B cell (primary cell): ENCODE measurements at regions not wholly inside any gene's neighbourhood (a gene's known extent, or its start where the extent isn't known, plus 50 kb on each side); places are given as distances from the start of the nearest gene placed in this dataset.

Source experiments
- EZH2 ChIP-seq: IDR thresholded peaks from 2 replicates; pipeline ENCODE4 v1.6.1; 2012; ENCODE audit warnings: borderline replicate concordance, low read depth, mild to moderate bottlenecking, moderate library complexity, low read length; ENCODE audit not compliant: insufficient read depth, poor library complexity, severe bottlenecking
- TF ChIP-seq, protein P1 (sequence below): fragments of 200-600 bp; IDR thresholded peaks from one replicate; pipeline ENCODE4 v1.8.0; 2022; ENCODE audit warnings: antibody characterized with exemption, mild to moderate bottlenecking

DNA sequence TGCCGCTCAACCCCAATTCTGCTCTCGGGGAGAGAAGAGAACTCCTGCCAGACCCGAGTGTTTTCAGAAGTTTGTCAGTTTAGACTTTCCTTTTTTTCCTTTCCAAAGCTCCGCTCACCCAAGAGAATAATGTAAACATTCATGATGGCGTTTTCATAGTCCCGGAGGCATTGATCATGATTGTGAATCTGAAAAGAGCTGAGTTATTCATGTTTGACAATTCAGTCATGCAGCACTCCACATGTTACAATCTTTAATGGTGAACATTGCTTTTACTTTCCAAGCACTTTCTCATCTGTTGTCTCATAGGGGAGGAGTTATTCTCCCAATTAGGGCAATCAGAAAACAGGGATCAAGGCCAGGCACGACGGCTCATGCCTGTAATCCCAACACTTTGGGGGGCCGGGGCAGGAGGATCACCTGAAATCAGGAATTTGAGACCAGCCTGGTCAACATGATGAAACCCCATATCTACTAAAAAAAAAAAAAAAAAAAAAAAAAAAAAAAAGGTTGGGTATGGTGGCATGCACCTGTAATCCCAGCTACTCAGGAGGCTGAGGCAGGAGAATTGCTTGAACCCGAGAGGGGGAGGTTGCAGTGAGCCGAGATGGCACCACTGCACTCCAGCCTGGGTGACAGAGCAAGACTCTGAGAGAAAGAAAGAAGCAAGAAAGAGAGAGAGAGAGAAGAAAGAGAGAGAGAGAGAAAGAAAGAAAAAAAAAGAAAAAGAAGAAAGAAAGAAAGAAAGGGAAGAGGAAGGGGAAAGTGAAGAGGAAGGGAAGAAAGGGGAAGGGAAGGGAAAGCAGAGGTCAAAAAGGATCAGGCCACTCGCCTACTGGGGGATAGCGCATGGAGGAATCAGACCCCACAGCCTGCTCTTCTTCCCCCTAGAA, 70.0 kb upstream of the TNRC6C start:
- TF ChIP-seq, protein P1, sequence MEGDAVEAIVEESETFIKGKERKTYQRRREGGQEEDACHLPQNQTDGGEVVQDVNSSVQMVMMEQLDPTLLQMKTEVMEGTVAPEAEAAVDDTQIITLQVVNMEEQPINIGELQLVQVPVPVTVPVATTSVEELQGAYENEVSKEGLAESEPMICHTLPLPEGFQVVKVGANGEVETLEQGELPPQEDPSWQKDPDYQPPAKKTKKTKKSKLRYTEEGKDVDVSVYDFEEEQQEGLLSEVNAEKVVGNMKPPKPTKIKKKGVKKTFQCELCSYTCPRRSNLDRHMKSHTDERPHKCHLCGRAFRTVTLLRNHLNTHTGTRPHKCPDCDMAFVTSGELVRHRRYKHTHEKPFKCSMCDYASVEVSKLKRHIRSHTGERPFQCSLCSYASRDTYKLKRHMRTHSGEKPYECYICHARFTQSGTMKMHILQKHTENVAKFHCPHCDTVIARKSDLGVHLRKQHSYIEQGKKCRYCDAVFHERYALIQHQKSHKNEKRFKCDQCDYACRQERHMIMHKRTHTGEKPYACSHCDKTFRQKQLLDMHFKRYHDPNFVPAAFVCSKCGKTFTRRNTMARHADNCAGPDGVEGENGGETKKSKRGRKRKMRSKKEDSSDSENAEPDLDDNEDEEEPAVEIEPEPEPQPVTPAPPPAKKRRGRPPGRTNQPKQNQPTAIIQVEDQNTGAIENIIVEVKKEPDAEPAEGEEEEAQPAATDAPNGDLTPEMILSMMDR = no peak
- no peak for TF ChIP-seq EZH2
